Lower leg skin (tissue), 3 donors: ENCODE measurements at regions not wholly inside any gene's neighbourhood (a gene's known extent, or its start where the extent isn't known, plus 50 kb on each side); places are given as distances from the start of the nearest gene placed in this dataset.

Experiments
- POLR2A ChIP-seq, 2 donors: fragments of 450-650 bp; IDR thresholded peaks; one replicate each; pipeline ENCODE4 v1.6.1; 2016 to 2017; ENCODE audit warnings: antibody characterized with exemption in 2 of 2, mild to moderate bottlenecking in 1 of 2, moderate library complexity in 1 of 2
- TF ChIP-seq, protein P1 (sequence below), 3 donors: fragments of 450-650 bp; IDR thresholded peaks; one replicate each; pipeline ENCODE4 v1.5.1; 2016; ENCODE audit warnings: antibody characterized with exemption in 3 of 3, mild to moderate bottlenecking in 3 of 3, moderate library complexity in 2 of 3

GRCh38 chr2:48183276-48183675 is 131.2 kb upstream of the FOXN2 start:
- no peak for TF ChIP-seq POLR2A (IDR thresholded peaks at IDR 0.05)
- TF ChIP-seq, protein P1, sequence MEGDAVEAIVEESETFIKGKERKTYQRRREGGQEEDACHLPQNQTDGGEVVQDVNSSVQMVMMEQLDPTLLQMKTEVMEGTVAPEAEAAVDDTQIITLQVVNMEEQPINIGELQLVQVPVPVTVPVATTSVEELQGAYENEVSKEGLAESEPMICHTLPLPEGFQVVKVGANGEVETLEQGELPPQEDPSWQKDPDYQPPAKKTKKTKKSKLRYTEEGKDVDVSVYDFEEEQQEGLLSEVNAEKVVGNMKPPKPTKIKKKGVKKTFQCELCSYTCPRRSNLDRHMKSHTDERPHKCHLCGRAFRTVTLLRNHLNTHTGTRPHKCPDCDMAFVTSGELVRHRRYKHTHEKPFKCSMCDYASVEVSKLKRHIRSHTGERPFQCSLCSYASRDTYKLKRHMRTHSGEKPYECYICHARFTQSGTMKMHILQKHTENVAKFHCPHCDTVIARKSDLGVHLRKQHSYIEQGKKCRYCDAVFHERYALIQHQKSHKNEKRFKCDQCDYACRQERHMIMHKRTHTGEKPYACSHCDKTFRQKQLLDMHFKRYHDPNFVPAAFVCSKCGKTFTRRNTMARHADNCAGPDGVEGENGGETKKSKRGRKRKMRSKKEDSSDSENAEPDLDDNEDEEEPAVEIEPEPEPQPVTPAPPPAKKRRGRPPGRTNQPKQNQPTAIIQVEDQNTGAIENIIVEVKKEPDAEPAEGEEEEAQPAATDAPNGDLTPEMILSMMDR (IDR thresholded peaks at IDR 0.05) = no peak
